GM12878 (cell line): ENCODE measurements at regions not wholly inside any gene's neighbourhood (a gene's known extent, or its start where the extent isn't known, plus 50 kb on each side); places are given as distances from the start of the nearest gene placed in this dataset.

Source experiments
- CBFB ChIP-seq: IDR thresholded peaks from 2 replicates; pipeline ENCODE4 v1.6.1; 2016; ENCODE audit warnings: antibody characterized with exemption, low read depth
- CHD4 ChIP-seq: fragments of 200-600 bp; sonication (generic); IDR thresholded peaks from 2 replicates; pipeline ENCODE4 v1.6.1; 2016; ENCODE audit warnings: mild to moderate bottlenecking
- DPF2 ChIP-seq: fragments of 450-650 bp; IDR thresholded peaks from 2 replicates; pipeline ENCODE4 v1.6.1; 2017; ENCODE audit warnings: mild to moderate bottlenecking
- GABPA ChIP-seq: IDR thresholded peaks from 2 replicates; pipeline ENCODE4 v1.6.1; 2014; ENCODE audit warnings: antibody characterized with exemption, low read depth, mild to moderate bottlenecking, inconsistent platforms
- JUND ChIP-seq: IDR thresholded peaks from 2 replicates; pipeline ENCODE4 v1.6.1; 2012; ENCODE audit warnings: low read depth, mild to moderate bottlenecking, low read length, improper control_type of control experiment, moderate library complexity
- MYC ChIP-seq: IDR thresholded peaks from 2 replicates; pipeline ENCODE4 v1.6.1; 2011; ENCODE audit warnings: mild to moderate bottlenecking, low read length, moderate library complexity, inconsistent platforms; ENCODE audit not compliant: insufficient read depth, insufficient replicate concordance, insufficient read length, severe bottlenecking
- NR2F1 ChIP-seq: fragments of 450-650 bp; conservative IDR thresholded peaks from 2 replicates; pipeline ENCODE4 v1.6.1; 2017; ENCODE audit warnings: mild to moderate bottlenecking
- PML ChIP-seq: IDR thresholded peaks from 2 replicates; pipeline ENCODE4 v1.6.1; 2012; ENCODE audit warnings: low read length, inconsistent platforms
- POLR2AphosphoS2 ChIP-seq: IDR thresholded peaks from 2 replicates; pipeline ENCODE4 v1.6.1; 2011; ENCODE audit warnings: low read depth, mild to moderate bottlenecking, low read length, improper control_type of control experiment, moderate library complexity
- POU2F2 ChIP-seq: IDR thresholded peaks from 3 replicates; pipeline ENCODE4 v1.6.1; 2011; ENCODE audit warnings: low read depth, mild to moderate bottlenecking, low read length, borderline replicate concordance
- RELA ChIP-seq: fragments of 450-650 bp; IDR thresholded peaks from 2 replicates; pipeline ENCODE4 v1.8.0; 2014; ENCODE audit warnings: borderline replicate concordance; ENCODE audit not compliant: partially characterized antibody
- SRF ChIP-seq, 2 experiments: IDR thresholded peaks; 2 replicates each; pipeline ENCODE4 v1.6.1; 2011; ENCODE audit warnings: low read depth in 2 of 2, low read length in 2 of 2, mild to moderate bottlenecking in 1 of 2, moderate library complexity in 1 of 2
- TCF12 ChIP-seq: IDR thresholded peaks from 2 replicates; pipeline ENCODE4 v1.6.1; 2011; ENCODE audit warnings: low read depth, mild to moderate bottlenecking, low read length
- TCF3 ChIP-seq: IDR thresholded peaks from 2 replicates; pipeline ENCODE4 v1.6.1; 2012; ENCODE audit warnings: low read depth, mild to moderate bottlenecking, low read length, borderline replicate concordance; ENCODE audit not compliant: insufficient read depth
- ZNF24 ChIP-seq: fragments of 450-650 bp; IDR thresholded peaks from 2 replicates; pipeline ENCODE4 v1.6.1; 2017; ENCODE audit warnings: antibody characterized with exemption, mild to moderate bottlenecking
- ZSCAN29 ChIP-seq: fragments of 450-650 bp; IDR thresholded peaks from 2 replicates; pipeline ENCODE4 v1.6.1; 2017; ENCODE audit warnings: mild to moderate bottlenecking, moderate library complexity
- TF ChIP-seq, protein P1 (sequence below): IDR thresholded peaks from 2 replicates; pipeline ENCODE4 v1.6.1; 2012; ENCODE audit warnings: low read depth, low read length, improper control_type of control experiment
- TF ChIP-seq, protein P2 (sequence below): IDR thresholded peaks from 2 replicates; pipeline ENCODE4 v1.6.1; 2012; ENCODE audit warnings: low read length, inconsistent platforms
- TF ChIP-seq, protein P3 (sequence below): IDR thresholded peaks from 2 replicates; pipeline ENCODE4 v1.6.1; 2011; ENCODE audit warnings: mild to moderate bottlenecking, low read depth, low read length, moderate library complexity; ENCODE audit not compliant: insufficient replicate concordance
- TF ChIP-seq, protein P4 (sequence below): IDR thresholded peaks from 2 replicates; pipeline ENCODE4 v1.6.1; 2012; ENCODE audit warnings: mild to moderate bottlenecking, low read depth, low read length
- TF ChIP-seq, protein P5 (sequence below): fragments of 450-650 bp; IDR thresholded peaks from 2 replicates; pipeline ENCODE4 v1.6.1; 2016; ENCODE audit warnings: mild to moderate bottlenecking
- TF ChIP-seq, protein P6 (sequence below): fragments of 450-650 bp; IDR thresholded peaks from 2 replicates; pipeline ENCODE4 v1.6.1; 2017; ENCODE audit warnings: mild to moderate bottlenecking

DNA sequence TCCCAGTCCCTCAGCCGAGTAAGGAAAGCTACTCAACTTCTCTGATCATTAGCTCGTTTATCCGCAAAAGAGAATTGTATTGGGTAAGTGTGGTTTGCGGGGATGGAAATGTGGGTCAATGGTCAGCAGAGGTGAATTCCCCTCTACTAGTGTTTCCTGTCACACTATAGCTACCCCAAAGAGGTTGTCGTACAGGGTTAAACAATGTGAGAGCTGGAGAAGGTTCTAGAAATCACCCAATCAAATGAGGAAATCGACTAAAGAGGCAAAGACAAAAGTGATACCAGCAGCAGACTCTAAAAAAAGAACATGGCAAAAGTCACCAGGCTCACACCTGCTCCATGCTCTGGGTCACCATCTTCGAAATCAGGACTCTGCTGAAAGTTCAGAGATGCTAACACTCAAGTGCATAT is 144.7 kb upstream of the ITGA4 start (continued):
- TF ChIP-seq, protein P1, sequence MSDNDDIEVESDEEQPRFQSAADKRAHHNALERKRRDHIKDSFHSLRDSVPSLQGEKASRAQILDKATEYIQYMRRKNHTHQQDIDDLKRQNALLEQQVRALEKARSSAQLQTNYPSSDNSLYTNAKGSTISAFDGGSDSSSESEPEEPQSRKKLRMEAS = peak; percentile 71; the same call in 1 of the 2 replicates
- TF ChIP-seq POLR2AphosphoS2 (no peak), CHD4 (no peak), MYC (no peak), JUND (no peak), DPF2 (peak; percentile 87), RELA (peak; percentile 34), POU2F2 (peak; percentile 86; the same call in 2 of the 3 replicates), NR2F1 (peak; percentile 97), CBFB (peak; percentile 98), TCF3 (peak; percentile 83; the same call in 1 of the 2 replicates), SRF (IDR thresholded peaks at IDR 0.05; ENCODE audit: low read depth in 2 of 2, low read length in 2 of 2) (no peak), TCF12 (peak; percentile 82), ZSCAN29 (no peak), PML (peak; percentile 89), GABPA (no peak), ZNF24 (no peak)
- TF ChIP-seq, protein P2, sequence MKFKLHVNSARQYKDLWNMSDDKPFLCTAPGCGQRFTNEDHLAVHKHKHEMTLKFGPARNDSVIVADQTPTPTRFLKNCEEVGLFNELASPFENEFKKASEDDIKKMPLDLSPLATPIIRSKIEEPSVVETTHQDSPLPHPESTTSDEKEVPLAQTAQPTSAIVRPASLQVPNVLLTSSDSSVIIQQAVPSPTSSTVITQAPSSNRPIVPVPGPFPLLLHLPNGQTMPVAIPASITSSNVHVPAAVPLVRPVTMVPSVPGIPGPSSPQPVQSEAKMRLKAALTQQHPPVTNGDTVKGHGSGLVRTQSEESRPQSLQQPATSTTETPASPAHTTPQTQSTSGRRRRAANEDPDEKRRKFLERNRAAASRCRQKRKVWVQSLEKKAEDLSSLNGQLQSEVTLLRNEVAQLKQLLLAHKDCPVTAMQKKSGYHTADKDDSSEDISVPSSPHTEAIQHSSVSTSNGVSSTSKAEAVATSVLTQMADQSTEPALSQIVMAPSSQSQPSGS = peak; percentile 89
- TF ChIP-seq, protein P3, sequence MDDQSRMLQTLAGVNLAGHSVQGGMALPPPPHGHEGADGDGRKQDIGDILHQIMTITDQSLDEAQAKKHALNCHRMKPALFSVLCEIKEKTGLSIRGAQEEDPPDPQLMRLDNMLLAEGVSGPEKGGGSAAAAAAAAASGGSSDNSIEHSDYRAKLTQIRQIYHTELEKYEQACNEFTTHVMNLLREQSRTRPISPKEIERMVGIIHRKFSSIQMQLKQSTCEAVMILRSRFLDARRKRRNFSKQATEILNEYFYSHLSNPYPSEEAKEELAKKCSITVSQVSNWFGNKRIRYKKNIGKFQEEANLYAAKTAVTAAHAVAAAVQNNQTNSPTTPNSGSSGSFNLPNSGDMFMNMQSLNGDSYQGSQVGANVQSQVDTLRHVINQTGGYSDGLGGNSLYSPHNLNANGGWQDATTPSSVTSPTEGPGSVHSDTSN = no peak
- TF ChIP-seq, protein P4, sequence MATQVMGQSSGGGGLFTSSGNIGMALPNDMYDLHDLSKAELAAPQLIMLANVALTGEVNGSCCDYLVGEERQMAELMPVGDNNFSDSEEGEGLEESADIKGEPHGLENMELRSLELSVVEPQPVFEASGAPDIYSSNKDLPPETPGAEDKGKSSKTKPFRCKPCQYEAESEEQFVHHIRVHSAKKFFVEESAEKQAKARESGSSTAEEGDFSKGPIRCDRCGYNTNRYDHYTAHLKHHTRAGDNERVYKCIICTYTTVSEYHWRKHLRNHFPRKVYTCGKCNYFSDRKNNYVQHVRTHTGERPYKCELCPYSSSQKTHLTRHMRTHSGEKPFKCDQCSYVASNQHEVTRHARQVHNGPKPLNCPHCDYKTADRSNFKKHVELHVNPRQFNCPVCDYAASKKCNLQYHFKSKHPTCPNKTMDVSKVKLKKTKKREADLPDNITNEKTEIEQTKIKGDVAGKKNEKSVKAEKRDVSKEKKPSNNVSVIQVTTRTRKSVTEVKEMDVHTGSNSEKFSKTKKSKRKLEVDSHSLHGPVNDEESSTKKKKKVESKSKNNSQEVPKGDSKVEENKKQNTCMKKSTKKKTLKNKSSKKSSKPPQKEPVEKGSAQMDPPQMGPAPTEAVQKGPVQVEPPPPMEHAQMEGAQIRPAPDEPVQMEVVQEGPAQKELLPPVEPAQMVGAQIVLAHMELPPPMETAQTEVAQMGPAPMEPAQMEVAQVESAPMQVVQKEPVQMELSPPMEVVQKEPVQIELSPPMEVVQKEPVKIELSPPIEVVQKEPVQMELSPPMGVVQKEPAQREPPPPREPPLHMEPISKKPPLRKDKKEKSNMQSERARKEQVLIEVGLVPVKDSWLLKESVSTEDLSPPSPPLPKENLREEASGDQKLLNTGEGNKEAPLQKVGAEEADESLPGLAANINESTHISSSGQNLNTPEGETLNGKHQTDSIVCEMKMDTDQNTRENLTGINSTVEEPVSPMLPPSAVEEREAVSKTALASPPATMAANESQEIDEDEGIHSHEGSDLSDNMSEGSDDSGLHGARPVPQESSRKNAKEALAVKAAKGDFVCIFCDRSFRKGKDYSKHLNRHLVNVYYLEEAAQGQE = peak; percentile 34; the same call in 1 of the 2 replicates
- TF ChIP-seq, protein P5, sequence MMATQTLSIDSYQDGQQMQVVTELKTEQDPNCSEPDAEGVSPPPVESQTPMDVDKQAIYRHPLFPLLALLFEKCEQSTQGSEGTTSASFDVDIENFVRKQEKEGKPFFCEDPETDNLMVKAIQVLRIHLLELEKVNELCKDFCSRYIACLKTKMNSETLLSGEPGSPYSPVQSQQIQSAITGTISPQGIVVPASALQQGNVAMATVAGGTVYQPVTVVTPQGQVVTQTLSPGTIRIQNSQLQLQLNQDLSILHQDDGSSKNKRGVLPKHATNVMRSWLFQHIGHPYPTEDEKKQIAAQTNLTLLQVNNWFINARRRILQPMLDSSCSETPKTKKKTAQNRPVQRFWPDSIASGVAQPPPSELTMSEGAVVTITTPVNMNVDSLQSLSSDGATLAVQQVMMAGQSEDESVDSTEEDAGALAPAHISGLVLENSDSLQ = no peak
- TF ChIP-seq, protein P6, sequence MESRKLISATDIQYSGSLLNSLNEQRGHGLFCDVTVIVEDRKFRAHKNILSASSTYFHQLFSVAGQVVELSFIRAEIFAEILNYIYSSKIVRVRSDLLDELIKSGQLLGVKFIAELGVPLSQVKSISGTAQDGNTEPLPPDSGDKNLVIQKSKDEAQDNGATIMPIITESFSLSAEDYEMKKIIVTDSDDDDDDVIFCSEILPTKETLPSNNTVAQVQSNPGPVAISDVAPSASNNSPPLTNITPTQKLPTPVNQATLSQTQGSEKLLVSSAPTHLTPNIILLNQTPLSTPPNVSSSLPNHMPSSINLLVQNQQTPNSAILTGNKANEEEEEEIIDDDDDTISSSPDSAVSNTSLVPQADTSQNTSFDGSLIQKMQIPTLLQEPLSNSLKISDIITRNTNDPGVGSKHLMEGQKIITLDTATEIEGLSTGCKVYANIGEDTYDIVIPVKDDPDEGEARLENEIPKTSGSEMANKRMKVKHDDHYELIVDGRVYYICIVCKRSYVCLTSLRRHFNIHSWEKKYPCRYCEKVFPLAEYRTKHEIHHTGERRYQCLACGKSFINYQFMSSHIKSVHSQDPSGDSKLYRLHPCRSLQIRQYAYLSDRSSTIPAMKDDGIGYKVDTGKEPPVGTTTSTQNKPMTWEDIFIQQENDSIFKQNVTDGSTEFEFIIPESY = no peak
